Tibial nerve (tissue), 4 donors: ENCODE measurements at regions not wholly inside any gene's neighbourhood (a gene's known extent, or its start where the extent isn't known, plus 50 kb on each side); places are given as distances from the start of the nearest gene placed in this dataset.

ENCODE experiments used
- DNase-seq, 2 donors: peaks; one replicate each; pipeline ENCODE4 v3.0.0-alpha.2; 2019; ENCODE audit warnings: low spot score in 2 of 2
- H3K27ac ChIP-seq, 4 donors: fragments of 200-600 bp; sonication (generic) in 3 of 4; one replicate each; pipeline ENCODE4 v1.5.1; 2017 to 2019; ENCODE audit warnings: mild to moderate bottlenecking in 1 of 4
- H3K27me3 ChIP-seq, 2 donors: fragments of 200-600 bp; sonication (generic) in 1 of 2; one replicate each; pipeline versions ENCODE4 v1.5.1 to v1.6.0; 2017 to 2019
- H3K36me3 ChIP-seq, 3 donors: fragments of 200-600 bp; sonication (generic); one replicate each; pipeline ENCODE4 v1.5.1; 2018 to 2019
- H3K4me1 ChIP-seq, 4 donors: fragments of 200-600 bp; sonication (generic) in 3 of 4; one replicate each; pipeline ENCODE4 v1.5.1; 2017 to 2019
- H3K4me3 ChIP-seq, 4 donors: fragments of 200-600 bp; sonication (generic) in 3 of 4; one replicate each; pipeline ENCODE4 v1.5.1; 2017 to 2019; ENCODE audit warnings: mild to moderate bottlenecking in 1 of 4, moderate library complexity in 1 of 4
- H3K9me3 ChIP-seq, 4 donors: fragments of 200-600 bp; sonication (generic) in 3 of 4; one replicate each; pipeline ENCODE4 v1.5.1; 2017 to 2019
- CTCF ChIP-seq, 5 experiments: fragments of 200-600 bp in 3 of 5; fragments of 450-650 bp in 2 of 5; sonication (generic) in 3 of 5; IDR thresholded peaks; one replicate each; pipeline ENCODE4 v1.5.1; 2016 to 2019; ENCODE audit warnings: antibody characterized with exemption in 5 of 5, mild to moderate bottlenecking in 3 of 5, moderate library complexity in 2 of 5
- EP300 ChIP-seq, 2 donors: sonication (generic); formaldehyde crosslinking; IDR thresholded peaks; one replicate each; pipeline ENCODE4 v1.6.1; 2017; ENCODE audit warnings: antibody characterized with exemption in 2 of 2, mild to moderate bottlenecking in 1 of 2
- POLR2A ChIP-seq, 2 donors: fragments of 450-650 bp; IDR thresholded peaks; one replicate each; pipeline ENCODE4 v1.6.1; 2017; ENCODE audit warnings: antibody characterized with exemption in 2 of 2, mild to moderate bottlenecking in 2 of 2, moderate library complexity in 2 of 2
- WGBS, 2 donors: methylation state at CpG; one replicate each; pipeline ENCODE4 v1.1.5; 2018; 5-methylcytosine and 5-hydroxymethylcytosine counted together

GRCh38 chr1:187267827-187268226, 439.1 kb downstream of the PLA2G4A start:
- H3K27me3 ChIP-seq = no peaks in the 10 kb centered on the region
- 76 to 82% methylated on average over 1 of the region's 1 CpG for WGBS, 2 donors
- no peak for DNase-seq
- no peaks in the 10 kb centered on the region for H3K36me3 ChIP-seq
- no peaks in the 10 kb centered on the region for H3K9me3 ChIP-seq
- TF ChIP-seq POLR2A (IDR thresholded peaks at IDR 0.05) = no peak
- no peak for TF ChIP-seq EP300 (IDR thresholded peaks at IDR 0.05)
- TF ChIP-seq CTCF (IDR thresholded peaks at IDR 0.05) = no peak
- no peak overlapping the region for H3K4me3 ChIP-seq
- no peaks in the 10 kb centered on the region for H3K4me1 ChIP-seq
- no peak overlapping the region for H3K27ac ChIP-seq

GRCh38 chr1:187270256-187270655, 441.5 kb downstream of the PLA2G4A start:
- Histone ChIP-seq H3K4me1 (no peaks in the 10 kb centered on the region), H3K9me3 (no peaks in the 10 kb centered on the region), H3K36me3 (no peaks in the 10 kb centered on the region), H3K27me3 (no peaks in the 10 kb centered on the region), H3K27ac (no peak overlapping the region), H3K4me3 (no peak overlapping the region)
- WGBS, 2 donors = 78 to 89% methylated on average over 5 of the region's 5 CpGs
- DNase-seq = no peak
- TF ChIP-seq POLR2A (IDR thresholded peaks at IDR 0.05) (no peak), CTCF (IDR thresholded peaks at IDR 0.05) (no peak), EP300 (IDR thresholded peaks at IDR 0.05) (no peak)

DNA sequence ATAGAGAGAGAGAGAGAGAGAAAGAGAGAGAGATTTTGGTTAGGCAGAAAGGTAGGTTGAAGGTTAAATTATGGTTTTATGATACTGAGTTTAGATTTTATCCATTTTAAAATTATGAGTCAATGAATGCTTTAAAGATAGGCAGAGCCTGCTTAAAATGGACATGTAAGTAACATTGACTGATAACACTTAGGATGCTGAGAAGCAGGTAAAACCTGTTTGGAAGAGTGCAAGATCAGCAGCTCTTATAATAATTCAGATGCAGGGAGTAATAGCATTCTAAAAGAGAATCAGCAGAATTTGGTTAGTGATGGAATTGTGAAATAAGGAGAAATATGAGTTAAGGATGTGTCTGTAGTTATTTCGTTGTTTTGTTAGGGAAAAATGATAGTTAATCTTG, 446.6 kb downstream of the PLA2G4A start:
- WGBS, 2 donors = 88% methylated on average over 1 of the region's 1 CpG
- no peaks in the 10 kb centered on the region for H3K36me3 ChIP-seq

GRCh38 chr1:187275985-187276575, 447.3 kb downstream of the PLA2G4A start:
- Histone ChIP-seq H3K4me1 (no peaks in the 10 kb centered on the region), H3K9me3 (no peaks in the 10 kb centered on the region), H3K27me3 (no peaks in the 10 kb centered on the region), H3K36me3 (no peaks in the 10 kb centered on the region), H3K4me3 (no peak overlapping the region), H3K27ac (no peak overlapping the region)
- no peak for TF ChIP-seq EP300 (IDR thresholded peaks at IDR 0.05)
- no peak for TF ChIP-seq CTCF (IDR thresholded peaks at IDR 0.05)
- no peak for TF ChIP-seq POLR2A (IDR thresholded peaks at IDR 0.05)
- DNase-seq = no peak
- WGBS, 2 donors = 72 to 76% methylated on average over 4 of the region's 4 CpGs

More for the DNA sequence above, 446.6 kb downstream of the PLA2G4A start:
- H3K4me3 ChIP-seq = no peak overlapping the region
- H3K27me3 ChIP-seq = no peaks in the 10 kb centered on the region
- no peaks in the 10 kb centered on the region for H3K4me1 ChIP-seq
- H3K27ac ChIP-seq = no peak overlapping the region
- H3K9me3 ChIP-seq = no peaks in the 10 kb centered on the region
- TF ChIP-seq CTCF (IDR thresholded peaks at IDR 0.05) (no peak), EP300 (IDR thresholded peaks at IDR 0.05) (no peak), POLR2A (IDR thresholded peaks at IDR 0.05) (no peak)
- DNase-seq = no peak

GRCh38 chr1:187276677-187277076, 447.9 kb downstream of the PLA2G4A start:
- no peaks in the 10 kb centered on the region for H3K36me3 ChIP-seq
- TF ChIP-seq CTCF (IDR thresholded peaks at IDR 0.05) = no peak
- TF ChIP-seq POLR2A (IDR thresholded peaks at IDR 0.05) = no peak
- TF ChIP-seq EP300 (IDR thresholded peaks at IDR 0.05) = no peak
- H3K27me3 ChIP-seq = no peaks in the 10 kb centered on the region
- no peaks in the 10 kb centered on the region for H3K9me3 ChIP-seq
- DNase-seq = no peak
- H3K4me3 ChIP-seq = no peak overlapping the region
- no peak overlapping the region for H3K27ac ChIP-seq
- H3K4me1 ChIP-seq = no peaks in the 10 kb centered on the region
